ENCODE measurements at regions not wholly inside any gene's neighbourhood (a gene's known extent, or its start where the extent isn't known, plus 50 kb on each side); places are given as distances from the start of the nearest gene placed in this dataset.

DNA sequence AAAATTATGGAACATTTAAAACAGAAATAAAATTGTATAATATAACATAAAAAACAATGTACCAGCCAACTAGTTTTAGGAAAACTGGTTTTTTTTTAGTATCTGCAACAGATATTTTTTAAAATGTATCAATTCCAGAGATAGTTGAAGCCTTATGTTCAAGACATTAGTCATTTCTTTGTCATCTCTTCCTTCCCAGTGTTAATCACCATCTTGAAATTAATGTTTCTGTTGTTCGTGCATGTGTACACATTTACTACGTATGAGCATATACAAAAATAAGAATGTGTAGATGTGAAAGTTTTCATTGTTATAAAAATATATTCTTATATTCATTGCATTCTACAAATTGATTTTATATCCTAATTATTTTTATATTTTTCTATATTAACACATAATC lies 1062.1 kb downstream of the SLC6A15 start:
- H2BK20ac ChIP-seq (ENCODE audit: low read depth, low read length) = no peak overlapping the region
- dilution Hi-C loops (cut with HindIII; ENCODE audit: low sequenced_read_pairs, unreplicated experiment) = no loop called here
- DNase-seq (no peak), ATAC-seq (ENCODE audit: low read depth) (no peak)
- H3K9me1 ChIP-seq (ENCODE audit: insufficient read depth, low read length) = no peaks in the 10 kb centered on the region
- no peak overlapping the region for H2AK9ac ChIP-seq (replicated peaks; ENCODE audit: low read depth, low read length, poor library complexity)
- no peak overlapping the region for H2AK5ac ChIP-seq (ENCODE audit: low read depth, low read length)
- no peaks in the 10 kb centered on the region for H3K4me1 ChIP-seq (ENCODE audit: control insufficient read depth, insufficient read depth, low read length)
- H3K27ac ChIP-seq (ENCODE audit: insufficient read depth, low read length) = no peak overlapping the region
- no peak overlapping the region for H2BK5ac ChIP-seq (ENCODE audit: low read depth, low read length, poor library complexity, severe bottlenecking)
- BruUV-seq (replicated peaks) = no TSS peak
- H3K4me3 ChIP-seq (ENCODE audit: insufficient read depth, low read depth, low read length) = no peak overlapping the region
- H3K4ac ChIP-seq (ENCODE audit: low read depth, low read length) = no peak overlapping the region
- TF ChIP-seq MAFK (IDR thresholded peaks at IDR 0.05; ENCODE audit: low read depth, low read length) (no peak), NFE2L2 (IDR thresholded peaks at IDR 0.05; ENCODE audit: low read depth, low read length) (no peak), RCOR1 (IDR thresholded peaks at IDR 0.05; ENCODE audit: insufficient replicate concordance, low read length) (no peak), RFX5 (IDR thresholded peaks at IDR 0.05; ENCODE audit: low read depth, low read length) (no peak), BHLHE40 (IDR thresholded peaks at IDR 0.05; ENCODE audit: low read depth, low read length) (no peak)
- TF ChIP-seq, protein P1, sequence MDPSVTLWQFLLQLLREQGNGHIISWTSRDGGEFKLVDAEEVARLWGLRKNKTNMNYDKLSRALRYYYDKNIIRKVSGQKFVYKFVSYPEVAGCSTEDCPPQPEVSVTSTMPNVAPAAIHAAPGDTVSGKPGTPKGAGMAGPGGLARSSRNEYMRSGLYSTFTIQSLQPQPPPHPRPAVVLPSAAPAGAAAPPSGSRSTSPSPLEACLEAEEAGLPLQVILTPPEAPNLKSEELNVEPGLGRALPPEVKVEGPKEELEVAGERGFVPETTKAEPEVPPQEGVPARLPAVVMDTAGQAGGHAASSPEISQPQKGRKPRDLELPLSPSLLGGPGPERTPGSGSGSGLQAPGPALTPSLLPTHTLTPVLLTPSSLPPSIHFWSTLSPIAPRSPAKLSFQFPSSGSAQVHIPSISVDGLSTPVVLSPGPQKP (IDR thresholded peaks at IDR 0.05; ENCODE audit: borderline replicate concordance, low read depth, low read length) = no peak
- H3K23ac ChIP-seq (ENCODE audit: low read depth, low read length) = no peak overlapping the region
- no peak overlapping the region for H3K4me2 ChIP-seq (ENCODE audit: low read depth, low read length)
- ChIA-PET CTCF (no interaction called here), POLR2A (ENCODE audit: unreplicated experiment) (no interaction called here)
- intact Hi-C loops (cut with micrococcal nuclease) = no loop called here
- H3K27me3 ChIP-seq (ENCODE audit: control insufficient read depth, insufficient read depth, low read length) = no peaks in the 10 kb centered on the region
- H3K79me1 ChIP-seq (ENCODE audit: low read depth in 1 of 2, low read length in 2 of 2) = no peaks in the 10 kb centered on the region
- no peak overlapping the region for H4K5ac ChIP-seq (ENCODE audit: low read depth, low read length)
- no peak overlapping the region for H3K9ac ChIP-seq (ENCODE audit: low read depth, low read length)
- no peak overlapping the region for H2AFZ ChIP-seq (replicated peaks; ENCODE audit: low read length, poor library complexity)
- H3K36me3 ChIP-seq (ENCODE audit: control insufficient read depth, insufficient read depth, low read length) = no peaks in the 10 kb centered on the region
- no peak overlapping the region for H3K18ac ChIP-seq (ENCODE audit: low read depth, low read length)
- H3K56ac ChIP-seq (ENCODE audit: extremely low read depth, insufficient read depth, low read length) = no peak overlapping the region
- H2BK15ac ChIP-seq (ENCODE audit: low read depth, low read length) = no peak overlapping the region
- no peak overlapping the region for H3K14ac ChIP-seq (replicated peaks; ENCODE audit: low read depth, low read length)
- no peak overlapping the region for H4K8ac ChIP-seq (ENCODE audit: low read depth in 2 of 2, low read length in 2 of 2)
- H4K91ac ChIP-seq (ENCODE audit: insufficient read depth, low read depth, low read length) = no peak overlapping the region
- in situ Hi-C loops (cut with MboI; ENCODE audit: low sequenced_read_pairs) = no loop called here
- no peak overlapping the region for H2BK120ac ChIP-seq (ENCODE audit: low read depth, low read length)
- no CpG with 5 or more reads among the region's 2 CpGs for WGBS, 2 experiments (ENCODE audit: extremely low coverage in 2 of 2, insufficient read length in 1 of 2)
- H4K20me1 ChIP-seq (ENCODE audit: insufficient read depth, low read length) = no peaks in the 10 kb centered on the region
- no peaks in the 10 kb centered on the region; the same call in 1 of the 2 replicates for H3K9me3 ChIP-seq (ENCODE audit: control insufficient read depth, insufficient read depth, low read length)

All from IMR-90 (cell line).